ENCODE measurements at regions not wholly inside any gene's neighbourhood (a gene's known extent, or its start where the extent isn't known, plus 50 kb on each side); places are given as distances from the start of the nearest gene placed in this dataset.

DNA sequence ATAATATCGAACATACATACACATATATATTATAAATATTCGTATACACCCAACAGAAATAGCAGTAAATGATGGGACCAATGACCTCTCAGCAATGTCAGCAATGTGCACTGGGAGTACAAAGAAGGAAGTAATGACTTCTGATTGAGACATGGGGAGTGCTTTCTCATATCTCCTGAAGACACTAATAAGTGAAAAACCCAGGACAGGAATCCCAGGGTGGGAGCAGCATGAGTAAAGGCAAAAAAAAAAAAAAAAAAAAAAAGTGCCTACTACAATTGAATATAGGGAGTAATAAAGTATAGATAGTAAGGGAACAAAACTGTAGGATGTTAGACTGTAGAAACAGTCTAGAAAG is 491.3 kb downstream of the IRS1 start:
- TF ChIP-seq POLR2AphosphoS5 (IDR thresholded peaks at IDR 0.05; ENCODE audit: low read depth, low read length): no peak
- TF ChIP-seq TAF1 (IDR thresholded peaks at IDR 0.05; ENCODE audit: low read depth, low read length): no peak
- no peak for TF ChIP-seq POLR2A (IDR thresholded peaks at IDR 0.05; ENCODE audit: low read depth, low read length)
- TF ChIP-seq POU2F2 (IDR thresholded peaks at IDR 0.05; ENCODE audit: low read depth, low read length): no peak
